ENCODE measurements at regions not wholly inside any gene's neighbourhood (a gene's known extent, or its start where the extent isn't known, plus 50 kb on each side); places are given as distances from the start of the nearest gene placed in this dataset.

DNA sequence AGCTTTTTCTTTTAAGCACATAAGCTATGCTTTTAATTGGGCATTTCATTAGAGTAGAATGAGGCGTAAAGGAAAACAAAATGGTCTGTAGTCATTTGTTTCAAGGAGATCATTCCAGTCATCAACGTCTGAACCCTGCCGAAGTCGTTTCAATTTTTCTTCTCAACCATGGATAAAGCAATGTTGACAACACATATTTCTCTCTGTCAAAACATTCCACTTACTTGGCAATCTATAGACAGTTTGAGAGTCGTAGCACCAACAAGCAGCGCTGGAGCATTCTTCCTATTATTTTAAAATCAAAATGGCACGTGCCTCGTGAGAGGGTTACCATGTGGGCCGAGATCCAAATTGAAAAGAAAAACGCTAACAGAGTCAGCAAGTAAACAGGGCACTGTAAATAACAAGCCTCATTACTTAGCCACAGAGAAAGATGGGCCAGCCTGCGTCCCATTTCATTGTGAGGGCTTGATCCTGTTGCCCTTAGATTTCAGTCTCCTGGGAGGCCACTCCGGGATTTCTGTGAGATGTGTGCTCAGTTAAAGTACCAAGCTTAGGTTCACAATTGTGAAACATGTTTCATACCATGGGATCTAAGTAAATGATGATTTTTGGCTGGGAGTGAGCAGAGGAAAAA lies 422.9 kb downstream of the DTWD2 start:
- ATAC-seq (no peak), DNase-seq (no peak)
- Mint-ChIP-seq H3K27ac (no peak overlapping the region), H3K27me3 (ENCODE audit: low read depth in 2 of 2) (no peaks in the 10 kb centered on the region), H3K9me3 (peaks cover 0 to 2% of the 10 kb centered on the region in 2 donors), H3K4me1 (no peaks in the 10 kb centered on the region), H3K36me3 (no peaks in the 10 kb centered on the region), H3K4me3 (no peak overlapping the region)
- H3K36me3 ChIP-seq (ENCODE audit: control insufficient read depth, insufficient read depth, low read length), result no peaks in the 10 kb centered on the region
- TF ChIP-seq, protein P1, sequence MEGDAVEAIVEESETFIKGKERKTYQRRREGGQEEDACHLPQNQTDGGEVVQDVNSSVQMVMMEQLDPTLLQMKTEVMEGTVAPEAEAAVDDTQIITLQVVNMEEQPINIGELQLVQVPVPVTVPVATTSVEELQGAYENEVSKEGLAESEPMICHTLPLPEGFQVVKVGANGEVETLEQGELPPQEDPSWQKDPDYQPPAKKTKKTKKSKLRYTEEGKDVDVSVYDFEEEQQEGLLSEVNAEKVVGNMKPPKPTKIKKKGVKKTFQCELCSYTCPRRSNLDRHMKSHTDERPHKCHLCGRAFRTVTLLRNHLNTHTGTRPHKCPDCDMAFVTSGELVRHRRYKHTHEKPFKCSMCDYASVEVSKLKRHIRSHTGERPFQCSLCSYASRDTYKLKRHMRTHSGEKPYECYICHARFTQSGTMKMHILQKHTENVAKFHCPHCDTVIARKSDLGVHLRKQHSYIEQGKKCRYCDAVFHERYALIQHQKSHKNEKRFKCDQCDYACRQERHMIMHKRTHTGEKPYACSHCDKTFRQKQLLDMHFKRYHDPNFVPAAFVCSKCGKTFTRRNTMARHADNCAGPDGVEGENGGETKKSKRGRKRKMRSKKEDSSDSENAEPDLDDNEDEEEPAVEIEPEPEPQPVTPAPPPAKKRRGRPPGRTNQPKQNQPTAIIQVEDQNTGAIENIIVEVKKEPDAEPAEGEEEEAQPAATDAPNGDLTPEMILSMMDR (IDR thresholded peaks at IDR 0.05), result no peak
- no peaks in the 10 kb centered on the region for H3K27me3 ChIP-seq (ENCODE audit: control insufficient read depth, insufficient read depth, low read length)
- intact Hi-C loops (cut with micrococcal nuclease), result no loop called here
- no peaks in the 10 kb centered on the region for H3K4me1 ChIP-seq (ENCODE audit: control insufficient read depth, insufficient read depth, low read length)
- 84% methylated on average over 12 of the region's 12 CpGs for WGBS (ENCODE audit: insufficient coverage)
- no peak overlapping the region for H3K27ac ChIP-seq (ENCODE audit: low read length)
- H3K4me3 ChIP-seq (ENCODE audit: low read length), result no peak overlapping the region
- no peaks in the 10 kb centered on the region for H3K9me3 ChIP-seq (ENCODE audit: control insufficient read depth, insufficient read depth, low read length)

- H3K9me3 Mint-ChIP-seq, result peaks cover 0 to 2% of the 10 kb centered on the region in 2 donors
- H3K27ac Mint-ChIP-seq, result no peak overlapping the region
- no peak overlapping the region for H3K4me3 Mint-ChIP-seq
- Histone ChIP-seq H3K4me3 (ENCODE audit: low read length) (no peak overlapping the region), H3K27me3 (ENCODE audit: control insufficient read depth, insufficient read depth, low read length) (no peaks in the 10 kb centered on the region), H3K36me3 (ENCODE audit: control insufficient read depth, insufficient read depth, low read length) (no peaks in the 10 kb centered on the region), H3K4me1 (ENCODE audit: control insufficient read depth, insufficient read depth, low read length) (no peaks in the 10 kb centered on the region), H3K27ac (ENCODE audit: low read length) (no peak overlapping the region), H3K9me3 (ENCODE audit: control insufficient read depth, insufficient read depth, low read length) (no peaks in the 10 kb centered on the region)
- no peak for DNase-seq
- H3K27me3 Mint-ChIP-seq (ENCODE audit: low read depth in 2 of 2), result no peaks in the 10 kb centered on the region
- WGBS (ENCODE audit: insufficient coverage), result 100% methylated on average over 1 of the region's 3 CpGs
- no peaks in the 10 kb centered on the region for H3K4me1 Mint-ChIP-seq
- no peak for ATAC-seq
- TF ChIP-seq, protein P1 (IDR thresholded peaks at IDR 0.05), result no peak
- intact Hi-C loops (cut with micrococcal nuclease), result no loop called here
- no peaks in the 10 kb centered on the region for H3K36me3 Mint-ChIP-seq
These were observed 426.4 kb downstream of the DTWD2 start for GRCh38 chr5:118561971-118562370.

GRCh38 chr5:118561235-118561634 lies 427.1 kb downstream of the DTWD2 start:
- ATAC-seq, result no peak
- H3K27ac Mint-ChIP-seq, result no peak overlapping the region
- no peak for DNase-seq

More at GRCh38 chr5:118561235-118561634, 427.1 kb downstream of the DTWD2 start:
- TF ChIP-seq, protein P1 (IDR thresholded peaks at IDR 0.05), result no peak
- no peak overlapping the region for H3K4me3 Mint-ChIP-seq
- Histone ChIP-seq H3K4me3 (ENCODE audit: low read length) (no peak overlapping the region), H3K27ac (ENCODE audit: low read length) (no peak overlapping the region), H3K27me3 (ENCODE audit: control insufficient read depth, insufficient read depth, low read length) (no peaks in the 10 kb centered on the region), H3K9me3 (ENCODE audit: control insufficient read depth, insufficient read depth, low read length) (no peaks in the 10 kb centered on the region), H3K4me1 (ENCODE audit: control insufficient read depth, insufficient read depth, low read length) (no peaks in the 10 kb centered on the region), H3K36me3 (ENCODE audit: control insufficient read depth, insufficient read depth, low read length) (no peaks in the 10 kb centered on the region)
- intact Hi-C loops (cut with micrococcal nuclease), result no loop called here
- no peaks in the 10 kb centered on the region for H3K4me1 Mint-ChIP-seq
- no peaks in the 10 kb centered on the region for H3K27me3 Mint-ChIP-seq (ENCODE audit: low read depth in 2 of 2)
- H3K9me3 Mint-ChIP-seq, result peaks cover 0 to 2% of the 10 kb centered on the region in 2 donors
- no peaks in the 10 kb centered on the region for H3K36me3 Mint-ChIP-seq
